Suprapubic skin (tissue), 3 donors: ENCODE measurements at regions not wholly inside any gene's neighbourhood (a gene's known extent, or its start where the extent isn't known, plus 50 kb on each side); places are given as distances from the start of the nearest gene placed in this dataset.

Source experiments
- EP300 ChIP-seq: sonication (generic); formaldehyde crosslinking; IDR thresholded peaks from one replicate; pipeline ENCODE4 v1.6.1; 2017; ENCODE audit warnings: antibody characterized with exemption
- TF ChIP-seq, protein P1 (sequence below), 2 donors: fragments of 200-600 bp in 1 of 2; fragments of 450-650 bp in 1 of 2; sonication (generic) in 1 of 2; IDR thresholded peaks; one replicate each; pipeline ENCODE4 v1.5.1; 2016 to 2019; ENCODE audit warnings: antibody characterized with exemption in 2 of 2, mild to moderate bottlenecking in 1 of 2, moderate library complexity in 1 of 2

DNA sequence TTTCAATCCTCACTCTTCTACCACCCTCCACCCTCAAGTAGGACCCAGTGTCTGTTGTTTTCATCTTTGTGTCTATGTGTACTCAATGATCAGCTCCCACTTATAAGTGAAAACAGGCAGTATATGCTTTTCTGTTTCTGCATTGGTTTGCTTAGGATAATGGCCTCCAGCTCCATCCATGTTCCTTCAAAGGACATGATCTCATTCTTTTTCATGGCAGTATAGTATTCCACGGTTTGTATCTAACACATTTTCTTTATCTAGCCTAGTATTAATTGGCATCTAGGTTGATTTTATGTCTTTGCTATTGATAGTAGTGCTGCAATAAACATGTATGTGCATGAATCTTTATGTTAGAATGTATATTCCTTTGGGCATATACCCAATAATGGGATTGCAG lies 259.8 kb upstream of the KIF2A start:
- TF ChIP-seq, protein P1, sequence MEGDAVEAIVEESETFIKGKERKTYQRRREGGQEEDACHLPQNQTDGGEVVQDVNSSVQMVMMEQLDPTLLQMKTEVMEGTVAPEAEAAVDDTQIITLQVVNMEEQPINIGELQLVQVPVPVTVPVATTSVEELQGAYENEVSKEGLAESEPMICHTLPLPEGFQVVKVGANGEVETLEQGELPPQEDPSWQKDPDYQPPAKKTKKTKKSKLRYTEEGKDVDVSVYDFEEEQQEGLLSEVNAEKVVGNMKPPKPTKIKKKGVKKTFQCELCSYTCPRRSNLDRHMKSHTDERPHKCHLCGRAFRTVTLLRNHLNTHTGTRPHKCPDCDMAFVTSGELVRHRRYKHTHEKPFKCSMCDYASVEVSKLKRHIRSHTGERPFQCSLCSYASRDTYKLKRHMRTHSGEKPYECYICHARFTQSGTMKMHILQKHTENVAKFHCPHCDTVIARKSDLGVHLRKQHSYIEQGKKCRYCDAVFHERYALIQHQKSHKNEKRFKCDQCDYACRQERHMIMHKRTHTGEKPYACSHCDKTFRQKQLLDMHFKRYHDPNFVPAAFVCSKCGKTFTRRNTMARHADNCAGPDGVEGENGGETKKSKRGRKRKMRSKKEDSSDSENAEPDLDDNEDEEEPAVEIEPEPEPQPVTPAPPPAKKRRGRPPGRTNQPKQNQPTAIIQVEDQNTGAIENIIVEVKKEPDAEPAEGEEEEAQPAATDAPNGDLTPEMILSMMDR (IDR thresholded peaks at IDR 0.05): no peak
- no peak for TF ChIP-seq EP300
